GM12878 (cell line): ENCODE measurements at regions not wholly inside any gene's neighbourhood (a gene's known extent, or its start where the extent isn't known, plus 50 kb on each side); places are given as distances from the start of the nearest gene placed in this dataset.

Experiments
- ATAC-seq: fragments of 200-7000 bp; cut with Tn5 transposase; 3 replicates; pipeline ENCODE4 v1.9.1; 2020; ENCODE audit warnings: mild to moderate bottlenecking, moderate library complexity
- BruUV-seq: library from RNA; stranded (reverse); fragments of 400-500 nt; replicated peaks from 2 replicates; lab custom pipeline; 2021; lab: Mats Ljungman, UMichigan
- CTCF ChIA-PET: fragments of 300-600 bp; sonication (Branson Sonifier 250); formaldehyde crosslinking; extraction: SDS; loops from one replicate; lab custom pipeline; 2021; ENCODE audit warnings: inconsistent platforms; lab: Yijun Ruan, JAX
- POLR2A ChIA-PET: fragments of 350-600 bp; formaldehyde crosslinking; extraction: SDS; loops from one replicate; lab custom pipeline; 2021; ENCODE audit warnings: inconsistent platforms; lab: Charles Lee
- RAD21 ChIA-PET: fragments of 300-600 bp; sonication (Branson Sonifier 250); formaldehyde crosslinking; loops from one replicate; lab custom pipeline; 2023; ENCODE audit warnings: antibody characterized with exemption; ENCODE audit not compliant: unreplicated experiment; lab: Charles Lee
- SMC1A ChIA-PET: fragments of 300-600 bp; sonication (Branson Sonifier 250); formaldehyde crosslinking; loops from one replicate; lab custom pipeline; 2023; ENCODE audit not compliant: unreplicated experiment, uncharacterized antibody; lab: Charles Lee
- DNase-seq: peaks from one replicate; pipeline ENCODE4 v3.0.0-alpha.2; 2011; ENCODE audit warnings: low read depth, low spot score
- FAIRE-seq: peaks from 3 replicates; lab custom pipeline; 2011; peaks lifted over from hg19 to GRCh38; lab: Jason Lieb, UNC
- H2AFZ ChIP-seq: 2 replicates; pipeline ENCODE4 v1.6.0; 2011; ENCODE audit warnings: low read depth, low read length, control low read depth; ENCODE audit not compliant: control insufficient read depth
- H3K27ac ChIP-seq: 2 replicates; pipeline ENCODE4 v1.5.1; 2011; ENCODE audit warnings: control low read depth; ENCODE audit not compliant: control insufficient read depth, insufficient read depth
- H3K27me3 ChIP-seq, 2 experiments: replicated peaks in 1 of 2; 2 replicates each; pipeline versions ENCODE4 v1.6.0 to v1.6.1; 2011; ENCODE audit warnings: low read length in 1 of 2; ENCODE audit not compliant: control insufficient read depth in 2 of 2, insufficient read depth in 2 of 2
- H3K36me3 ChIP-seq, 2 experiments: 2 replicates each; pipeline ENCODE4 v1.5.1; 2011; ENCODE audit warnings: low read length in 1 of 2; ENCODE audit not compliant: control insufficient read depth in 2 of 2, insufficient read depth in 2 of 2
- H3K4me1 ChIP-seq: 2 replicates; pipeline ENCODE4 v1.6.1; 2011; ENCODE audit warnings: mild to moderate bottlenecking, low read length, moderate library complexity, mixed read lengths; ENCODE audit not compliant: control insufficient read depth, insufficient read depth
- H3K4me2 ChIP-seq: 2 replicates; pipeline ENCODE4 v1.6.0; 2011; ENCODE audit warnings: control low read depth; ENCODE audit not compliant: control insufficient read depth, insufficient read depth
- H3K4me3 ChIP-seq: fragments of 200-600 bp; sonication (generic); 2 replicates; pipeline ENCODE4 v1.5.1; 2016
- H3K79me2 ChIP-seq: 2 replicates; pipeline ENCODE4 v1.6.0; 2011; ENCODE audit warnings: low read length; ENCODE audit not compliant: control insufficient read depth, insufficient read depth
- H3K9ac ChIP-seq: 2 replicates; pipeline ENCODE4 v1.8.0; 2011; ENCODE audit warnings: low read length, control low read depth, mixed read lengths; ENCODE audit not compliant: control insufficient read depth, insufficient read depth
- H3K9me3 ChIP-seq: replicated peaks from 3 replicates; pipeline ENCODE4 v1.5.1; 2011; ENCODE audit warnings: mild to moderate bottlenecking, low read length; ENCODE audit not compliant: control insufficient read depth, insufficient read depth
- H4K20me1 ChIP-seq: 2 replicates; pipeline ENCODE4 v1.6.0; 2011; ENCODE audit not compliant: control insufficient read depth, insufficient read depth
- BCL3 ChIP-seq: IDR thresholded peaks from 2 replicates; pipeline ENCODE4 v1.6.1; 2011; ENCODE audit warnings: borderline replicate concordance, low read depth, mild to moderate bottlenecking, moderate library complexity, low read length; ENCODE audit not compliant: insufficient read depth, poor library complexity, severe bottlenecking
- EGR1 ChIP-seq, 2 experiments: IDR thresholded peaks; 1 replicate in 1 of 2; 2 replicates in 1 of 2; pipeline ENCODE4 v1.6.1; 2011 to 2012; ENCODE audit warnings: low read depth in 2 of 2, low read length in 2 of 2, borderline replicate concordance in 1 of 2, mild to moderate bottlenecking in 1 of 2, moderate library complexity in 1 of 2
- ZBTB11 ChIP-seq: fragments of 450-650 bp; formaldehyde crosslinking; IDR thresholded peaks from 2 replicates; pipeline ENCODE4 v1.5.0; 2022; ENCODE audit warnings: mild to moderate bottlenecking, missing genetic modification characterization
- WGBS: methylation state at CpG from one replicate; pipeline ENCODE4 v1.1.6; 2016; ENCODE audit warnings: low lambda C conversion rate; ENCODE audit not compliant: insufficient replicate concordance, insufficient coverage; ENCODE audit errors: missing lambda C conversion rate; 5-methylcytosine and 5-hydroxymethylcytosine counted together
- in situ Hi-C: fragments of 300-500 bp; cut with MboI; formaldehyde crosslinking; loops from 9 replicates; pipeline ENCODE4 v1.14.3; 2018; ENCODE audit warnings: mixed read lengths
- intact Hi-C: fragments of 100-400 bp; cut with micrococcal nuclease; formaldehyde crosslinking; loops from one replicate; pipeline ENCODE4 v1.14.2; 2022; ENCODE audit not compliant: unreplicated experiment

- CTCF ChIA-PET, result interaction anchor here (1.2 kb wide), 1 partner anchor 10 kb away, joined by 4 read pairs; no protein-coding TSS in a partner anchor
- no peaks in the 10 kb centered on the region for H4K20me1 ChIP-seq
- no peaks in the 10 kb centered on the region for H3K27me3 ChIP-seq
- no peaks in the 10 kb centered on the region for H3K4me1 ChIP-seq
- in situ Hi-C loops, result no loop called here
- no peak overlapping the region for H3K4me3 ChIP-seq
- POLR2A ChIA-PET, result no interaction called here
- TF ChIP-seq BCL3 (no peak), ZBTB11 (CRISPR knock-in tag) (no peak), EGR1 (IDR thresholded peaks at IDR 0.05; ENCODE audit: borderline replicate concordance in 1 of 2, low read depth in 2 of 2, low read length in 2 of 2) (no peak)
- RAD21 ChIA-PET, result no interaction called here
- no peaks in the 10 kb centered on the region for H3K79me2 ChIP-seq
- DNase-seq (no peak), ATAC-seq (no peak), FAIRE-seq (no peak)
- H2AFZ ChIP-seq, result no peak overlapping the region
- no TSS peak for BruUV-seq
- intact Hi-C loops, result no loop called here
- no peaks in the 10 kb centered on the region for H3K36me3 ChIP-seq
- SMC1A ChIA-PET, result interaction anchor here (1.2 to 1.3 kb wide), 2 partner anchors 11 to 12 kb away, joined by 3 read pairs; no protein-coding TSS in a partner anchor
- H3K27ac ChIP-seq, result no peak overlapping the region
- 0% methylated on average over 1 of the region's 1 CpG for WGBS
- no peak overlapping the region for H3K4me2 ChIP-seq
- H3K9ac ChIP-seq, result no peak overlapping the region
- no peaks in the 10 kb centered on the region for H3K9me3 ChIP-seq
Observed at GRCh38 chr13:90177512-90177911, 1170.0 kb upstream of the MIR17HG start.
